ENCODE measurements at regions not wholly inside any gene's neighbourhood (a gene's known extent, or its start where the extent isn't known, plus 50 kb on each side); places are given as distances from the start of the nearest gene placed in this dataset.

DNA sequence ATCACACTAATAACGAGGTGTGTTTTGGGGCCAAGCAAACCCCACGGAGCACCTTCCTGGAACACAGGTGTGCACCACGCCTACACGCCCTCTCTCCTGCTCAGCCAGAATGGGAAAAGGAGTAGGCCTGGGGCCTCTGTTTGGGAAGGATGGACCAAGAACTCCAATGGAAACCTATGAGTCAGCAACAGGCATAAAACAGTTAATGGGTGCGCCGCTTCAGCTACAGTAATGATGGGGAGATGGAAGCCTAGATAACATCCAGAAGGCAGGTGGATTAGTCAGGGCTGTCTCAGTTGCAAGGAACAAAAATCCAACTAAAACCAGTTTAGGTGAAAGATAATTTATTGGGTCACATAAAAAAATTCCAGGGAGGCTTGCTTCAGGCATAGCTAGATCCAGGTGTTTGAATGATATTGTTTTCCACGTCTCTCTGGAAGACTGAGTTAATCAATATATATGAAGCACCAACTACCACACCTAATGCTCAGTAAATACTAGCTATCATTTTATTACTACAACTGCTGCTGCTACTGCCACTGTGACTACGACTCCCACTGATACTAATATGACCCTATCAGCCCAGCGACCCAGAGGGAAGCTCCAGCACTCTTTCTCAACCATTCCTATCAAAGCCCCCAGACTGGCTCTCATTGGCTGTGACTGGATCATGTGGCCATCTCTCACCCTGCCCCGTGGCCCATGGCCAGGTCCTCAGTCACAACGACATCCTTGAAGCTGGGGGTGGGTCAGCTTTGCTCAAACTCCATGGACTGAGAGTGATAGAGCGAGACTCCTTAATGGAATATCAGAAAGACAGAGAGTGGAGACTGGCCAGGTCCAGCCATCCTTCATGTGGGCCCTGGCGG lies 155.2 kb upstream of the PTPN1 start:
- no peak for DNase-seq (ENCODE audit: low read depth)
- TF ChIP-seq, protein P1, sequence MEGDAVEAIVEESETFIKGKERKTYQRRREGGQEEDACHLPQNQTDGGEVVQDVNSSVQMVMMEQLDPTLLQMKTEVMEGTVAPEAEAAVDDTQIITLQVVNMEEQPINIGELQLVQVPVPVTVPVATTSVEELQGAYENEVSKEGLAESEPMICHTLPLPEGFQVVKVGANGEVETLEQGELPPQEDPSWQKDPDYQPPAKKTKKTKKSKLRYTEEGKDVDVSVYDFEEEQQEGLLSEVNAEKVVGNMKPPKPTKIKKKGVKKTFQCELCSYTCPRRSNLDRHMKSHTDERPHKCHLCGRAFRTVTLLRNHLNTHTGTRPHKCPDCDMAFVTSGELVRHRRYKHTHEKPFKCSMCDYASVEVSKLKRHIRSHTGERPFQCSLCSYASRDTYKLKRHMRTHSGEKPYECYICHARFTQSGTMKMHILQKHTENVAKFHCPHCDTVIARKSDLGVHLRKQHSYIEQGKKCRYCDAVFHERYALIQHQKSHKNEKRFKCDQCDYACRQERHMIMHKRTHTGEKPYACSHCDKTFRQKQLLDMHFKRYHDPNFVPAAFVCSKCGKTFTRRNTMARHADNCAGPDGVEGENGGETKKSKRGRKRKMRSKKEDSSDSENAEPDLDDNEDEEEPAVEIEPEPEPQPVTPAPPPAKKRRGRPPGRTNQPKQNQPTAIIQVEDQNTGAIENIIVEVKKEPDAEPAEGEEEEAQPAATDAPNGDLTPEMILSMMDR (conservative IDR thresholded peaks at IDR 0.05; ENCODE audit: low read length), result no peak
- no peak overlapping the region for H3K4me3 ChIP-seq (ENCODE audit: low read length)

DNA sequence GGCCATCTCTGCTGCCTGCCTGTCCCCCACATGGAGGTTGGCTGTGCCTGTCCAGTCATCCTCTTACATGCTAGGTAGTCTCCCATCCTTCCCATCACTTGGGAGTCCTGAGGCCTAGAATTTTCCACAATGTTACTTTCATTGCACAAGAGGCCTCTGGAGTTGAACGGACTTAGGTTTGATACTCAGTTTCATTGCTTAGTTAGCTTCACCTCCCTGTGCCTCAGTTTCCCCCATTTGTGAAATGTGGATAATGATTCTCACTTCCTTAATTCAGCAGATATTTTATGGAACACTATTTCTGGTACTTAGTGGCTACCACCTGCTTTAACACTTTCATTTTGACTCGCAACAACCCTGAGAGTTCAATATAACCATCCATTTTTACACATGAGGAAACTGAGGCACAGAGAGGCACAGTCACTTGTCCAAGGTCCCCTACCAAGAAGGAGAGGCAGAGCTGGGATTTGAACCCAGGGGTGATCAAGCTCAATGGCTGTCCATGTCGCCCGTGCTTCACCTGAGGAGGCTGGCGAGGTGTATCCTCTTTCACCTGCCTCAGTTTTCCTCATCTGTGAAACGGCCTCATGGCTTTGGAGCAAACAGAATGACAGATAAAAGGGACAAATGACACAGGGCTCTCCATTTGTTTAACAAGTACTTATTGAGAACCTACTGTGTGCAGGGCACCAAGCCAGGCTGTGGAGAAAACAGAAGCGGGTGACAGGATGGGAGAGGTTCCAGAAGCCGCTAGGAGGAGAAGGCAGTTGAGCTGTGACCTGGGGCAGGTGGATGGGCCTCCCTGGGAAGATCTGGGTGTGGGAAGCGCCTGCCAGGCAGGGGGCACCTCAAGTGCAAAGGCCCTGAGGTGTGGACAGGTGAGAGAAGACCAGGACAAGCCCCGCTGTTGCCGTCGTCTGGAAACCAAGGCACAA lies 154.3 kb upstream of the PTPN1 start:
- no peak overlapping the region for H3K4me3 ChIP-seq (ENCODE audit: low read length)
- TF ChIP-seq, protein P1 (conservative IDR thresholded peaks at IDR 0.05; ENCODE audit: low read length), result no peak
- DNase-seq (ENCODE audit: low read depth), result no peak

DNA sequence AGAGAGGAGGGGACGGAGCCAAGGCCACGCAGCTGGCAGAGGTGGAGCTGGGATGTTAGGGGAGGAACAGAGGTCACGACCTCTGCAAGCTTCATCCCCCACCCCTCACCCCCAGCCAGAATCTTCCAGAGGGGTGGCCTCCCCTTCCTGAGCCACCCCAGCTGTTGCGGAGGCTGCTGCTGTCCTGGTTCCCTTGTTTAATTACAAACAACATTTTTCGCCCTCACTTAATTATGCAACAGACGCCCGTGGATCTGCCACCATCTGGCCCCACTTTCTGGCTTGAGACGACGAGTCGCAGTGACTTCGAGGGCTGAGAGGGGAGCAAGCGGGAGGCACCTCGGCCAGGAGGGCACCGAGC lies 153.7 kb upstream of the PTPN1 start:
- TF ChIP-seq, protein P1 (conservative IDR thresholded peaks at IDR 0.05; ENCODE audit: low read length), result no peak
- no peak for DNase-seq (ENCODE audit: low read depth)
- no peak overlapping the region for H3K4me3 ChIP-seq (ENCODE audit: low read length)

DNA sequence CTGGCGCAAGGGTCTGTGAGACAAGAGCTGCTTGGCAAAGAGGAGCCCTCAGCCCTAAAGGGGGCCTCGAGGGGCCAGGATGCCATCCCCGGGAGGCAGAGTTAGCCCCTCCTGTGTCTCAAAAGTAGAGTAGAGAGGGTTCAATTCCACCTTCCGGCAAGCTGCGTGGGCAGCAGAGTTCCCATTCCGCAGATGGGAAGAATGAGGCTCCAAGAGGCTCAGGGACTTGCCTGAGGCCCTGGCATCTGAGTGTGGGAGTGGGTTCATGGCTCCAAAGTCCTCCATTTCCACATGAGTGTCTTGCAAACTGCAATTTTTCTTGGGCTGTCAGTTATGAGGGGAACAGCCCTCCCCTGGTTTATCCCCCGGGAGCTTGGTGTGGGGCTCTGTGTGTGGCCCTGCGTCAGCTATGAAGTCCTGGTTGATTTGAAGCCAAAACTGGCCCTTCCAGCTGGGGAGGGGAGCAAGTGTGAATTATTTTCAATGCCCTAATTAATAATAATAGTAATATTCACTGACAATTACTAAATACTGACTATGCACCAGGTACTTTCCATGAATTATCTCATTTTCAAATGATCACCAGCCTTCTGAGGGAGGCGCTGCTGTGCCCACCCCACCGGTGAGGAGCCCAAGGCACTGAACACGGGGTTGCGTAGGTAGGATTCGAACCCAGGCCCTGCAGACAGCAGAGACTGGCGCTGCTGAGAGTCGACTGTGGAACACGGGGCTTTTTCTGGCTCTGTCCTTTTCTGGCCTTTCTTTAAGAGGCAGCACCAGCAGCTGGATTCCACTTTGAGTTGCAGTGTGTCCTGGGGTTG lies 153.0 kb upstream of the PTPN1 start:
- H3K4me3 ChIP-seq (ENCODE audit: low read length), result no peak overlapping the region
- no peak for DNase-seq (ENCODE audit: low read depth)
- TF ChIP-seq, protein P1 (conservative IDR thresholded peaks at IDR 0.05; ENCODE audit: low read length), result no peak

DNA sequence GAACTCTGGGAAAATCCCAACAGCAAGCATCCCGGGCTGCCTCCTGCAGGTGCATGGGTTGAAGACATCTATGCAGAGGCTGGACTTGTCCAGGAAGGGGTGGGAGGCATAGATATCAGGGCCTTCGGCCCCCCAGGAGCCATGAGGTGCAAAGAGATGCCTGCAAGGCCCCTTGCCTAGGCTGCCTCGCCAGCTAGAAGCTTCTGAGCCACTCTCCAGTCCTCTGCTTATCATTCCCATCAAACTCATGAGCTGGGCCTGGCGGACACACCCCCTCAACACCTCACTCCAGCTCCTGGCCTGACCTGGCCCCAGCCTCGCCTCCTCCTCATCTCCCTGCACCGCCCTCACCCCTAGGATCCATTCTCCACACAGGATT lies 152.4 kb upstream of the PTPN1 start:
- H3K4me3 ChIP-seq (ENCODE audit: low read length), result no peak overlapping the region
- TF ChIP-seq, protein P1 (conservative IDR thresholded peaks at IDR 0.05; ENCODE audit: low read length), result no peak
- no peak for DNase-seq (ENCODE audit: low read depth)

DNA sequence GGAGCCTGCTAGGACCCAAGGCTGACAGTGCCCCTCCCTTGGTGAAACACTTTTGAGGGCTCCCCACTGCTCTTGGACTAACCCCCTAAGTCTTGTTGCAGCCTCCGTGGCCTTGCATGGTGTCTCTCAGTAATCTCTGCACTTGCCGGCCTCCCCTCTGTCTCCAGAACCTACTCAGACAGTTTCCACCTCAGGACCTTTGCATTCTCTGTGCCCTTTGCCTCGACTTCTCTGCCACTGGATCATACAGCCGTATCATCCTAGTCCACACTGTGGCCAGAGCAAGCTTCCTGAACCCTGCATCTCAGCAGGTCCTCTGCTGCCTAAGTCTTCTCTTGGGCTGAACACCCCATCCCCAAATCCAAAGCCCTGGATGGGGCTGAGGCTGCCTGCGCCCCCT lies 152.0 kb upstream of the PTPN1 start:
- no peak overlapping the region for H3K4me3 ChIP-seq (ENCODE audit: low read length)
- no peak for DNase-seq (ENCODE audit: low read depth)
- TF ChIP-seq, protein P1 (conservative IDR thresholded peaks at IDR 0.05; ENCODE audit: low read length), result no peak

All from AG10803 (cell line).